A673 (cell line): ENCODE measurements at regions not wholly inside any gene's neighbourhood (a gene's known extent, or its start where the extent isn't known, plus 50 kb on each side); places are given as distances from the start of the nearest gene placed in this dataset.

Experiments used
- BruUV-seq: library from RNA; stranded (reverse); fragments of 400-500 nt; replicated peaks from 2 replicates; lab custom pipeline; 2021; lab: Mats Ljungman, UMichigan
- CTCF ChIA-PET: fragments of 300-600 bp; sonication (Branson Sonifier 250); formaldehyde crosslinking; loops from one replicate; lab custom pipeline; 2022; ENCODE audit warnings: antibody characterized with exemption; lab: Charles Lee
- POLR2A ChIA-PET: fragments of 300-600 bp; sonication (Branson Sonifier 250); formaldehyde crosslinking; loops from one replicate; lab custom pipeline; 2022; ENCODE audit warnings: antibody characterized with exemption; ENCODE audit not compliant: low non-redundant PET; lab: Charles Lee
- DNase-seq: peaks from one replicate; pipeline ENCODE4 v3.0.0-alpha.2; 2015; ENCODE audit warnings: low spot score
- H3K27ac ChIP-seq: fragments of 200-600 bp; sonication (generic); 2 replicates; pipeline ENCODE4 v1.5.1; 2016; ENCODE audit warnings: mixed run types, low read depth, mild to moderate bottlenecking, mixed read lengths, antibody characterized with exemption, low read length; ENCODE audit not compliant: poor library complexity, severe bottlenecking
- H3K27me3 ChIP-seq: fragments of 200-600 bp; sonication (generic); replicated peaks from 2 replicates; pipeline ENCODE4 v1.6.1; 2017; ENCODE audit warnings: mixed run types, low read depth, mild to moderate bottlenecking, mixed read lengths, antibody characterized with exemption, low read length; ENCODE audit not compliant: insufficient read depth, poor library complexity
- H3K36me3 ChIP-seq: fragments of 200-600 bp; sonication (generic); 2 replicates; pipeline ENCODE4 v1.6.1; 2016; ENCODE audit warnings: mixed run types, mild to moderate bottlenecking, mixed read lengths, antibody characterized with exemption, low read length; ENCODE audit not compliant: insufficient read depth, poor library complexity, severe bottlenecking
- H3K4me1 ChIP-seq: fragments of 200-600 bp; sonication (generic); 2 replicates; pipeline ENCODE4 v1.6.1; 2017; ENCODE audit warnings: mixed run types, mild to moderate bottlenecking, mixed read lengths, antibody characterized with exemption, low read length; ENCODE audit not compliant: insufficient read depth, poor library complexity, severe bottlenecking
- H3K4me3 ChIP-seq: fragments of 200-600 bp; sonication (generic); 2 replicates; pipeline ENCODE4 v1.5.1; 2016; ENCODE audit warnings: low read depth, mixed run types, mild to moderate bottlenecking, mixed read lengths, low read length; ENCODE audit not compliant: poor library complexity, severe bottlenecking
- H3K9me3 ChIP-seq: fragments of 200-600 bp; sonication (generic); 2 replicates; pipeline ENCODE4 v1.6.1; 2016; ENCODE audit warnings: mixed run types, low read depth, mild to moderate bottlenecking, mixed read lengths, antibody characterized with exemption, low read length; ENCODE audit not compliant: poor library complexity, severe bottlenecking
- EZH2 ChIP-seq: fragments of 200-600 bp; sonication (generic); IDR thresholded peaks from 2 replicates; pipeline ENCODE4 v1.6.1; 2017; ENCODE audit warnings: borderline replicate concordance, low read depth, mild to moderate bottlenecking, mixed read lengths, antibody characterized with exemption, low read length; ENCODE audit not compliant: poor library complexity, severe bottlenecking
- intact Hi-C: fragments of 100-400 bp; cut with micrococcal nuclease; formaldehyde crosslinking; loops from one replicate; pipeline ENCODE4 v1.10.0; 2022; ENCODE audit not compliant: unreplicated experiment
- TF ChIP-seq, protein P1 (sequence below): fragments of 300-800, 200-600 bp; sonication (generic); conservative IDR thresholded peaks from 2 replicates; pipeline ENCODE4 v1.5.1; 2017; ENCODE audit warnings: low read depth, mild to moderate bottlenecking, antibody characterized with exemption, low read length, moderate library complexity, mixed read lengths

DNA sequence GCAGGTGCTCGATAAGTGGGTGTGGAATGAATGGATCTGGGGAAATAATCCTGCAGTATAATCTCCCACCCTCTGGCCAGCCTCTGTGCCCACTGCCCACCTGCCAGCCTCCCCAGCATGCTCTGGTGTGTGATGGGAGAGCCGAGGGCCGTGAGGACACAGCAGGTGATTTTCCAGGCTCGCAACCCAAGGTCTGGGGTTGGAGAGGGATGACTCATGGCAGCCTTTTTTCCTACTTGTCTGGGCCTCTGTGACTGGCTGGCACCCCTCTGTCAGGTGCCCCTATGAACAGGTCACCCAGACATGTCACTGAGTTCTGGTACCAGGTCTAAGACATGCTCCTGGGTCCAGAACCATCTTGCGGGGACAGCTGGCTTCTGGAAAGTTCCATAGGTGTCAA, 385.7 kb upstream of the TNRC6C start:
- Histone ChIP-seq H3K36me3 (no peaks in the 10 kb centered on the region), H3K27me3 (peaks cover 11% of the 10 kb centered on the region), H3K27ac (no peak overlapping the region), H3K9me3 (no peaks in the 10 kb centered on the region), H3K4me3 (no peak overlapping the region), H3K4me1 (peaks cover 5% of the 10 kb centered on the region)
- intact Hi-C loops, result no loop called here
- no TSS peak for BruUV-seq
- POLR2A ChIA-PET, result no interaction called here
- DNase-seq, result no peak
- TF ChIP-seq, protein P1, sequence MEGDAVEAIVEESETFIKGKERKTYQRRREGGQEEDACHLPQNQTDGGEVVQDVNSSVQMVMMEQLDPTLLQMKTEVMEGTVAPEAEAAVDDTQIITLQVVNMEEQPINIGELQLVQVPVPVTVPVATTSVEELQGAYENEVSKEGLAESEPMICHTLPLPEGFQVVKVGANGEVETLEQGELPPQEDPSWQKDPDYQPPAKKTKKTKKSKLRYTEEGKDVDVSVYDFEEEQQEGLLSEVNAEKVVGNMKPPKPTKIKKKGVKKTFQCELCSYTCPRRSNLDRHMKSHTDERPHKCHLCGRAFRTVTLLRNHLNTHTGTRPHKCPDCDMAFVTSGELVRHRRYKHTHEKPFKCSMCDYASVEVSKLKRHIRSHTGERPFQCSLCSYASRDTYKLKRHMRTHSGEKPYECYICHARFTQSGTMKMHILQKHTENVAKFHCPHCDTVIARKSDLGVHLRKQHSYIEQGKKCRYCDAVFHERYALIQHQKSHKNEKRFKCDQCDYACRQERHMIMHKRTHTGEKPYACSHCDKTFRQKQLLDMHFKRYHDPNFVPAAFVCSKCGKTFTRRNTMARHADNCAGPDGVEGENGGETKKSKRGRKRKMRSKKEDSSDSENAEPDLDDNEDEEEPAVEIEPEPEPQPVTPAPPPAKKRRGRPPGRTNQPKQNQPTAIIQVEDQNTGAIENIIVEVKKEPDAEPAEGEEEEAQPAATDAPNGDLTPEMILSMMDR, result no peak
- no peak for TF ChIP-seq EZH2
- CTCF ChIA-PET, result no interaction called here

DNA sequence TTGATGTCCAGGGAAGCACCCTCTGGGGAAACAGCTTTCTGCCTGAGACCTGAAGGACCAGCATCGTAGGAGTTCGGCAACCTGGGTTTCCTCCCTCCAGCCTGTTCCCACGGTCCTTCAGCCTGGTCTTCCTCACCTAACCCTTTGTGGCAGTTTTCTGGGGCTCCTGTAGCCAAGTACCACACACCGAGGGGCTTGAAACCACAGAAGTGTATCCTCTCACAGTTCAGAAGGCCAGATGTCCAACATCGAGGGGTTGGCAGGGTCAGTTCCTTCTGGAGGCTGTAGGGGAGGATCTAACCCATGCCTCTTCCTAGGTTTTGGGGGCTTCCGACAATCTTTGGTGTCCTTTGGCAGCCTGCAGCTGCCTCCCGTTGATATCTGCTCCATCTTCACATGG, 381.0 kb upstream of the TNRC6C start:
- Histone ChIP-seq H3K27me3 (peaks cover 1% of the 10 kb centered on the region), H3K27ac (no peak overlapping the region), H3K4me1 (no peaks in the 10 kb centered on the region), H3K36me3 (no peaks in the 10 kb centered on the region), H3K9me3 (no peaks in the 10 kb centered on the region), H3K4me3 (no peak overlapping the region)
- BruUV-seq, result no TSS peak
- TF ChIP-seq, protein P1, result no peak
- TF ChIP-seq EZH2, result no peak
- intact Hi-C loops, result no loop called here
- ChIA-PET CTCF (no interaction called here), POLR2A (no interaction called here)
- no peak for DNase-seq

DNA sequence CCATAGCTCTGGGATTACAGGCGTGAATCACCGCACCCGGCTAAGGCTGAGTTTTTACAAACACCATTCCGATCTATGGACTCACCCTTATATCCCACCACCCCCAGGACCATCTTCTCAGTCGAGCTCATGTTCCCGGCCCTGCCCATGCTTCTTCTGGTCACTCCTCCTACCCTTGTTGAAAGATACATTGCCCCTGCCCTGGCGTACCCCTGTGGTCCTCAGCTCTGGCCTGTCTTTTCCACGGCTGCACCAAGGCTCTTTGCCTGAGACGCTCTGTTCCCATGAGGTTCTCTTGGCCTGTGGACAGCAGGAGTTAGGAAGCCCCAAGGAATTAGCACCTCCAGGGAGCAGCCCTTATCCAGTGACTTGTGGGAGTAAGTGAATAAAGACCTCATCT, 379.4 kb upstream of the TNRC6C start:
- H3K9me3 ChIP-seq, result no peaks in the 10 kb centered on the region
- no peaks in the 10 kb centered on the region for H3K27me3 ChIP-seq
- H3K4me1 ChIP-seq, result no peaks in the 10 kb centered on the region
- H3K36me3 ChIP-seq, result no peaks in the 10 kb centered on the region
- ChIA-PET POLR2A (no interaction called here), CTCF (no interaction called here)
- no TSS peak for BruUV-seq
- no peak for TF ChIP-seq EZH2
- TF ChIP-seq, protein P1, result no peak
- no peak overlapping the region for H3K4me3 ChIP-seq
- intact Hi-C loops, result no loop called here
- no peak overlapping the region for H3K27ac ChIP-seq
- DNase-seq, result no peak
